ENCODE measurements at regions not wholly inside any gene's neighbourhood (a gene's known extent, or its start where the extent isn't known, plus 50 kb on each side); places are given as distances from the start of the nearest gene placed in this dataset.
"Not testable (repeated sequence)": the region's sequence is repeated elsewhere in the genome, so short reads cannot be mapped to it uniquely, and the experiment has no call there.

DNA sequence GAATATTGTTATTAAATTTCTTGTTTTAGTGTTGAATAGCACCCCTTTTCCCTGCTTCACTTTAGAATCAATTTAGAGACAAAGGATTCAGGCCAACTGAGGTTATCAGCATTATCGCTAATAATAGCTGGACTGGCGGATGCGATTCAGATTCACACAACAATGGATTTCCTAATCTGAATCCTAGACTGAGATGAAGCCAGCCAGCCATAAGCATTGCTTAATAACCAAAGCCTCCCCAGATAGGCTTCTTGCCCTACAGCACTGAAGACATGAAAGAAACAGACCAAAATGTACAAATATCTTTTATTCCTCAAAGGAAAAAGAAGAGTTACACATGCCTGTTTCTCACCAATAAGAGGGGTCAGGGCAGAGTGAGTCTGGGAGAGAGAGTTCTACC is 94.0 kb upstream of the FBXO28 start:
- TF ChIP-seq, protein P1, sequence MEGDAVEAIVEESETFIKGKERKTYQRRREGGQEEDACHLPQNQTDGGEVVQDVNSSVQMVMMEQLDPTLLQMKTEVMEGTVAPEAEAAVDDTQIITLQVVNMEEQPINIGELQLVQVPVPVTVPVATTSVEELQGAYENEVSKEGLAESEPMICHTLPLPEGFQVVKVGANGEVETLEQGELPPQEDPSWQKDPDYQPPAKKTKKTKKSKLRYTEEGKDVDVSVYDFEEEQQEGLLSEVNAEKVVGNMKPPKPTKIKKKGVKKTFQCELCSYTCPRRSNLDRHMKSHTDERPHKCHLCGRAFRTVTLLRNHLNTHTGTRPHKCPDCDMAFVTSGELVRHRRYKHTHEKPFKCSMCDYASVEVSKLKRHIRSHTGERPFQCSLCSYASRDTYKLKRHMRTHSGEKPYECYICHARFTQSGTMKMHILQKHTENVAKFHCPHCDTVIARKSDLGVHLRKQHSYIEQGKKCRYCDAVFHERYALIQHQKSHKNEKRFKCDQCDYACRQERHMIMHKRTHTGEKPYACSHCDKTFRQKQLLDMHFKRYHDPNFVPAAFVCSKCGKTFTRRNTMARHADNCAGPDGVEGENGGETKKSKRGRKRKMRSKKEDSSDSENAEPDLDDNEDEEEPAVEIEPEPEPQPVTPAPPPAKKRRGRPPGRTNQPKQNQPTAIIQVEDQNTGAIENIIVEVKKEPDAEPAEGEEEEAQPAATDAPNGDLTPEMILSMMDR (conservative IDR thresholded peaks at IDR 0.05), result not testable (repeated sequence)
- not testable (repeated sequence) for TF ChIP-seq ZFX (IDR thresholded peaks at IDR 0.05)

All from C4-2B (cell line).